IMR-90 (cell line): ENCODE measurements at regions not wholly inside any gene's neighbourhood (a gene's known extent, or its start where the extent isn't known, plus 50 kb on each side); places are given as distances from the start of the nearest gene placed in this dataset.

Experiments used
- ATAC-seq: fragments of 200-7000 bp; cut with Tn5 transposase; 2 replicates; pipeline ENCODE4 v1.9.1; 2020; ENCODE audit warnings: low read depth, mild to moderate bottlenecking, moderate library complexity
- BruUV-seq: library from RNA; stranded (reverse); fragments of 400-500 nt; replicated peaks from 2 replicates; lab custom pipeline; 2021; lab: Mats Ljungman, UMichigan
- CTCF ChIA-PET: fragments of 300-600 bp; formaldehyde crosslinking; extraction: SDS; loops from one replicate; lab custom pipeline; 2021; ENCODE audit warnings: antibody characterized with exemption; lab: Yijun Ruan, JAX
- POLR2A ChIA-PET: fragments of 300-600 bp; sonication (Branson Sonifier 250); formaldehyde crosslinking; loops from one replicate; lab custom pipeline; 2022; ENCODE audit warnings: antibody characterized with exemption; ENCODE audit not compliant: unreplicated experiment; lab: Charles Lee
- DNase-seq: peaks from one replicate; pipeline ENCODE4 v3.0.0; 2013
- H2AFZ ChIP-seq: replicated peaks from 2 replicates; pipeline ENCODE3; 2013; ENCODE audit warnings: low read length, mild to moderate bottlenecking; ENCODE audit not compliant: poor library complexity
- H2AK5ac ChIP-seq: 2 replicates; pipeline ENCODE4 v1.6.1; 2013; ENCODE audit warnings: low read depth, low read length, inconsistent platforms
- H2AK9ac ChIP-seq: replicated peaks from 2 replicates; pipeline ENCODE3; 2013; ENCODE audit warnings: mild to moderate bottlenecking, low read depth, low read length, moderate library complexity; ENCODE audit not compliant: poor library complexity
- H2BK120ac ChIP-seq: 2 replicates; pipeline ENCODE4 v1.6.1; 2013; ENCODE audit warnings: low read depth, low read length, inconsistent platforms
- H2BK15ac ChIP-seq: 3 replicates; pipeline ENCODE4 v1.6.1; 2013; ENCODE audit warnings: low read depth, low read length, inconsistent platforms
- H2BK20ac ChIP-seq: 2 replicates; pipeline ENCODE4 v1.6.1; 2013; ENCODE audit warnings: low read depth, mild to moderate bottlenecking, inconsistent platforms, low read length, moderate library complexity
- H2BK5ac ChIP-seq: 2 replicates; pipeline ENCODE4 v1.6.1; 2013; ENCODE audit warnings: mild to moderate bottlenecking, low read depth, low read length, inconsistent platforms; ENCODE audit not compliant: poor library complexity, severe bottlenecking
- H3K14ac ChIP-seq: replicated peaks from 2 replicates; pipeline ENCODE4 v1.6.1; 2013; ENCODE audit warnings: low read depth, low read length, inconsistent platforms
- H3K18ac ChIP-seq: 2 replicates; pipeline ENCODE4 v1.6.1; 2013; ENCODE audit warnings: low read depth, low read length, control low read depth
- H3K23ac ChIP-seq: 2 replicates; pipeline ENCODE4 v1.6.1; 2013; ENCODE audit warnings: low read depth, low read length, inconsistent platforms
- H3K27ac ChIP-seq: 2 replicates; pipeline ENCODE4 v1.5.1; 2013; ENCODE audit warnings: mild to moderate bottlenecking, control low read depth, low read length; ENCODE audit not compliant: insufficient read depth
- H3K27me3 ChIP-seq: 2 replicates; pipeline ENCODE4 v1.6.1; 2013; ENCODE audit warnings: low read length; ENCODE audit not compliant: control insufficient read depth, insufficient read depth
- H3K36me3 ChIP-seq: 2 replicates; pipeline ENCODE4 v1.6.1; 2013; ENCODE audit warnings: low read length, mixed read lengths; ENCODE audit not compliant: control insufficient read depth, insufficient read depth
- H3K4ac ChIP-seq: 2 replicates; pipeline ENCODE4 v1.6.1; 2013; ENCODE audit warnings: low read depth, low read length, inconsistent platforms
- H3K4me1 ChIP-seq: 2 replicates; pipeline ENCODE4 v1.6.1; 2013; ENCODE audit warnings: low read length, mixed read lengths; ENCODE audit not compliant: control insufficient read depth, insufficient read depth
- H3K4me2 ChIP-seq: 2 replicates; pipeline ENCODE4 v1.6.1; 2013; ENCODE audit warnings: low read depth, mild to moderate bottlenecking, control low read depth, low read length, moderate library complexity
- H3K4me3 ChIP-seq: 2 replicates; pipeline ENCODE4 v1.5.1; 2013; ENCODE audit warnings: low read depth, mild to moderate bottlenecking, control low read depth, low read length, moderate library complexity; ENCODE audit not compliant: insufficient read depth
- H3K56ac ChIP-seq: 2 replicates; pipeline ENCODE4 v1.6.1; 2013; ENCODE audit warnings: low read length, inconsistent platforms; ENCODE audit not compliant: insufficient read depth; ENCODE audit errors: extremely low read depth
- H3K79me1 ChIP-seq, 2 experiments: 2 replicates each; pipeline ENCODE4 v1.6.1; 2013; ENCODE audit warnings: low read length in 2 of 2, inconsistent platforms in 1 of 2, low read depth in 1 of 2
- H3K9ac ChIP-seq: 2 replicates; pipeline ENCODE4 v1.6.1; 2013; ENCODE audit warnings: low read depth, low read length, control low read depth
- H3K9me1 ChIP-seq: 2 replicates; pipeline ENCODE4 v1.6.1; 2013; ENCODE audit warnings: low read length, inconsistent platforms; ENCODE audit not compliant: insufficient read depth
- H3K9me3 ChIP-seq: 2 replicates; pipeline ENCODE4 v1.6.1; 2013; ENCODE audit warnings: low read length; ENCODE audit not compliant: control insufficient read depth, insufficient read depth
- H4K20me1 ChIP-seq: 2 replicates; pipeline ENCODE4 v1.6.1; 2013; ENCODE audit warnings: low read length, inconsistent platforms; ENCODE audit not compliant: insufficient read depth
- H4K5ac ChIP-seq: 2 replicates; pipeline ENCODE4 v1.6.1; 2013; ENCODE audit warnings: mild to moderate bottlenecking, low read depth, low read length, control low read depth
- H4K8ac ChIP-seq, 2 experiments: 2 replicates each; pipeline ENCODE4 v1.6.1; 2013; ENCODE audit warnings: low read depth in 2 of 2, low read length in 2 of 2, control low read depth in 1 of 2, inconsistent platforms in 1 of 2
- H4K91ac ChIP-seq: 2 replicates; pipeline ENCODE4 v1.6.1; 2013; ENCODE audit warnings: low read depth, low read length, inconsistent platforms; ENCODE audit not compliant: insufficient read depth
- CHD1 ChIP-seq: IDR thresholded peaks from 2 replicates; pipeline ENCODE4 v1.6.1; 2012; ENCODE audit warnings: low read depth, low read length, improper control_type of control experiment
- FOS ChIP-seq: fragments of 150-350 bp; IDR thresholded peaks from 2 replicates; pipeline ENCODE4 v1.6.1; 2016; ENCODE audit warnings: low read depth, low read length
- MAFK ChIP-seq: IDR thresholded peaks from 2 replicates; pipeline ENCODE4 v1.6.1; 2012; ENCODE audit warnings: low read depth, low read length, improper control_type of control experiment
- MAZ ChIP-seq: IDR thresholded peaks from 2 replicates; pipeline ENCODE4 v1.6.1; 2012; ENCODE audit warnings: low read depth, mild to moderate bottlenecking, low read length, improper control_type of control experiment, moderate library complexity, borderline replicate concordance
- POLR2A ChIP-seq: IDR thresholded peaks from 2 replicates; pipeline ENCODE4 v1.6.1; 2012; ENCODE audit warnings: mild to moderate bottlenecking, low read depth, low read length
- RAD21 ChIP-seq: IDR thresholded peaks from 2 replicates; pipeline ENCODE4 v1.6.1; 2012; ENCODE audit warnings: low read length, improper control_type of control experiment
- RCOR1 ChIP-seq: IDR thresholded peaks from 2 replicates; pipeline ENCODE4 v1.6.1; 2012; ENCODE audit warnings: mild to moderate bottlenecking, low read length, improper control_type of control experiment; ENCODE audit not compliant: insufficient replicate concordance
- RFX5 ChIP-seq: IDR thresholded peaks from 2 replicates; pipeline ENCODE4 v1.8.0; 2012; ENCODE audit warnings: low read depth, mild to moderate bottlenecking, low read length, moderate library complexity
- SMC3 ChIP-seq: fragments of 150-350 bp; IDR thresholded peaks from 2 replicates; pipeline ENCODE4 v1.6.1; 2016; ENCODE audit warnings: low read depth, mild to moderate bottlenecking, antibody characterized with exemption, low read length, moderate library complexity
- USF2 ChIP-seq: fragments of 150-350 bp; IDR thresholded peaks from 2 replicates; pipeline ENCODE4 v1.6.1; 2017; ENCODE audit warnings: mild to moderate bottlenecking, antibody characterized with exemption, low read length, low read depth
- WGBS, 2 experiments: methylation state at CpG; one replicate each; pipeline versions ENCODE4 v1.1.5 to v1.1.7; 2013; ENCODE audit warnings: missing lambda C conversion rate in 2 of 2; ENCODE audit not compliant: insufficient read length in 1 of 2; ENCODE audit errors: extremely low coverage in 2 of 2; 5-methylcytosine and 5-hydroxymethylcytosine counted together
- dilution Hi-C: fragments of 300-500 bp; cut with HindIII; formaldehyde crosslinking; loops from one replicate; pipeline ENCODE4 v1.14.3; 2018; ENCODE audit warnings: low sequenced_read_pairs; ENCODE audit not compliant: unreplicated experiment
- in situ Hi-C: fragments of 300-500 bp; cut with MboI; formaldehyde crosslinking; loops from 3 replicates; pipeline ENCODE4 v1.14.3; 2019; ENCODE audit warnings: low sequenced_read_pairs, inconsistent platforms, mixed read lengths
- intact Hi-C: fragments of 100-400 bp; cut with micrococcal nuclease; formaldehyde crosslinking; loops from 2 replicates; pipeline ENCODE4 v1.10.0; 2022

GRCh38 chr4:36582198-36582597 is 300.8 kb downstream of the DTHD1 start:
- H2AK5ac ChIP-seq = no peak overlapping the region
- H4K91ac ChIP-seq = no peak overlapping the region
- no peak overlapping the region for H3K14ac ChIP-seq
- no peaks in the 10 kb centered on the region for H3K9me1 ChIP-seq
- WGBS, 2 experiments = no CpG with 5 or more reads among the region's 2 CpGs
- DNase-seq = no peak
- no peak overlapping the region for H3K56ac ChIP-seq
- no peak overlapping the region for H4K5ac ChIP-seq
- no peak overlapping the region for H2BK20ac ChIP-seq
- H3K9ac ChIP-seq = no peak overlapping the region
- no peak overlapping the region for H2BK5ac ChIP-seq
- no peak overlapping the region for H3K18ac ChIP-seq
- H2AFZ ChIP-seq = no peak overlapping the region
- H2BK120ac ChIP-seq = no peak overlapping the region
- H3K9me3 ChIP-seq = 0 out of 2 replicates have a peak, but pooled peaks cover 2% of the 10 kb centered on the region
- no peak for TF ChIP-seq RFX5
- TF ChIP-seq MAZ = no peak
- no peak for TF ChIP-seq CHD1
- no peak for TF ChIP-seq RAD21
- TF ChIP-seq POLR2A = no peak
- no peak for TF ChIP-seq FOS
- TF ChIP-seq RCOR1 = no peak
- no peak for TF ChIP-seq USF2
- TF ChIP-seq MAFK = no peak
- no peak for TF ChIP-seq SMC3
- H2BK15ac ChIP-seq = no peak overlapping the region
- no peak overlapping the region for H3K4me2 ChIP-seq
- no peaks in the 10 kb centered on the region for H3K27me3 ChIP-seq
- H3K36me3 ChIP-seq = no peaks in the 10 kb centered on the region
- intact Hi-C loops = no loop called here
- CTCF ChIA-PET = no interaction called here
- H2AK9ac ChIP-seq = no peak overlapping the region
- H3K23ac ChIP-seq = no peak overlapping the region
- in situ Hi-C loops = no loop called here
- H3K79me1 ChIP-seq = no peaks in the 10 kb centered on the region
- H3K4me3 ChIP-seq = no peak overlapping the region
- BruUV-seq = no TSS peak
- POLR2A ChIA-PET = no interaction called here
- no peak overlapping the region for H3K27ac ChIP-seq
- dilution Hi-C loops = no loop called here
- H3K4me1 ChIP-seq = no peaks in the 10 kb centered on the region
- no peak overlapping the region for H3K4ac ChIP-seq
- no peaks in the 10 kb centered on the region for H4K20me1 ChIP-seq
- no peak overlapping the region for H4K8ac ChIP-seq
- no peak for ATAC-seq
